ENCODE measurements at regions not wholly inside any gene's neighbourhood (a gene's known extent, or its start where the extent isn't known, plus 50 kb on each side); places are given as distances from the start of the nearest gene placed in this dataset.

DNA sequence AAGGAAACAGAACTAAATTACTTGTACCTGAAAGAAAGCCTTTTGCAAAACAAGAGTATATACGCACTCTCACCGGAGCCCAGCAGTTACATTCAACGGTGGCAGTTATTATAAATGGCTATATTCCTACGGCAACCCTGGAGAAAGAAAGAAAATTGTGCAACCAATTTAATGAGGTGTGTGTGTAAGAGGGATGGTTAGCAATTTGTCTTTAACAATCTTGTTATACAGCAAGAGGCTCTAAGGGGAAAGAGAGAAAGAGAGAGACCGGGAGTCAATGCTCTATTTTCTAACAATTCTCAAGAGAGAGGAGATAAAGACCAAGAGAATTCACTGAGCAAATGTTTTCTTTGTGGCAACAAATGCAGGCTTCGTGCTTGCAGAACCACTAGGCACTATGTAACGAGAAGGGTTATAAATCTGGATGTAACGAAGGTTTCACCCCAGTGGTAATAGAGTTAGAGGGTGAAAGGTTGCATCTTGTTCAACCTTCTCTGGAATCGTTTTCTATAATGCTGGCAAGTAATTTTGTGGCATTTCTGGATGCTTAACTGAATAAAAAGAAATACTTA, 359.1 kb upstream of the SPRED2 start:
- H2AK9ac ChIP-seq (replicated peaks; ENCODE audit: low read depth, low read length, poor library complexity) = no peak overlapping the region
- H3K18ac ChIP-seq (ENCODE audit: low read depth, low read length) = no peak overlapping the region
- no peak overlapping the region for H2AFZ ChIP-seq (replicated peaks; ENCODE audit: low read length, poor library complexity)
- intact Hi-C loops (cut with micrococcal nuclease) = no loop called here
- H3K4ac ChIP-seq (ENCODE audit: low read depth, low read length) = no peak overlapping the region
- no peak overlapping the region for H3K4me2 ChIP-seq (ENCODE audit: low read depth, low read length)
- no peak overlapping the region for H3K56ac ChIP-seq (ENCODE audit: extremely low read depth, insufficient read depth, low read length)
- no peak overlapping the region for H3K14ac ChIP-seq (replicated peaks; ENCODE audit: low read depth, low read length)
- H3K9me1 ChIP-seq (ENCODE audit: insufficient read depth, low read length) = no peaks in the 10 kb centered on the region
- no peak overlapping the region for H4K8ac ChIP-seq (ENCODE audit: low read depth in 2 of 2, low read length in 2 of 2)
- dilution Hi-C loops (cut with HindIII; ENCODE audit: low sequenced_read_pairs, unreplicated experiment) = no loop called here
- no peak overlapping the region for H3K9ac ChIP-seq (ENCODE audit: low read depth, low read length)
- H2BK120ac ChIP-seq (ENCODE audit: low read depth, low read length) = no peak overlapping the region
- H3K36me3 ChIP-seq (ENCODE audit: control insufficient read depth, insufficient read depth, low read length) = no peaks in the 10 kb centered on the region
- no peak overlapping the region for H2BK20ac ChIP-seq (ENCODE audit: low read depth, low read length)
- 7% methylated on average over 3 of the region's 9 CpGs; no CpG with 5 or more reads in 1 of the 2 experiments for WGBS, 2 experiments (ENCODE audit: extremely low coverage in 2 of 2, insufficient read length in 1 of 2)
- no peak overlapping the region for H3K27ac ChIP-seq (ENCODE audit: insufficient read depth, low read length)
- no peaks in the 10 kb centered on the region; the same call in none of the 2 replicates for H3K27me3 ChIP-seq (ENCODE audit: control insufficient read depth, insufficient read depth, low read length)
- no peak overlapping the region for H2BK15ac ChIP-seq (ENCODE audit: low read depth, low read length)
- TF ChIP-seq BHLHE40 (IDR thresholded peaks at IDR 0.05; ENCODE audit: low read depth, low read length) = no peak
- no peak for TF ChIP-seq CHD1 (IDR thresholded peaks at IDR 0.05; ENCODE audit: low read depth, low read length)
- TF ChIP-seq, protein P1, sequence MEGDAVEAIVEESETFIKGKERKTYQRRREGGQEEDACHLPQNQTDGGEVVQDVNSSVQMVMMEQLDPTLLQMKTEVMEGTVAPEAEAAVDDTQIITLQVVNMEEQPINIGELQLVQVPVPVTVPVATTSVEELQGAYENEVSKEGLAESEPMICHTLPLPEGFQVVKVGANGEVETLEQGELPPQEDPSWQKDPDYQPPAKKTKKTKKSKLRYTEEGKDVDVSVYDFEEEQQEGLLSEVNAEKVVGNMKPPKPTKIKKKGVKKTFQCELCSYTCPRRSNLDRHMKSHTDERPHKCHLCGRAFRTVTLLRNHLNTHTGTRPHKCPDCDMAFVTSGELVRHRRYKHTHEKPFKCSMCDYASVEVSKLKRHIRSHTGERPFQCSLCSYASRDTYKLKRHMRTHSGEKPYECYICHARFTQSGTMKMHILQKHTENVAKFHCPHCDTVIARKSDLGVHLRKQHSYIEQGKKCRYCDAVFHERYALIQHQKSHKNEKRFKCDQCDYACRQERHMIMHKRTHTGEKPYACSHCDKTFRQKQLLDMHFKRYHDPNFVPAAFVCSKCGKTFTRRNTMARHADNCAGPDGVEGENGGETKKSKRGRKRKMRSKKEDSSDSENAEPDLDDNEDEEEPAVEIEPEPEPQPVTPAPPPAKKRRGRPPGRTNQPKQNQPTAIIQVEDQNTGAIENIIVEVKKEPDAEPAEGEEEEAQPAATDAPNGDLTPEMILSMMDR (conservative IDR thresholded peaks at IDR 0.05; ENCODE audit: low read depth, low read length) = no peak
- TF ChIP-seq RCOR1 (IDR thresholded peaks at IDR 0.05; ENCODE audit: insufficient replicate concordance, low read length) = no peak
- TF ChIP-seq CEBPB (IDR thresholded peaks at IDR 0.05; ENCODE audit: low read depth, low read length) = no peak
- TF ChIP-seq RAD21 (IDR thresholded peaks at IDR 0.05; ENCODE audit: low read length) = no peak
- TF ChIP-seq RFX5 (IDR thresholded peaks at IDR 0.05; ENCODE audit: low read depth, low read length) = no peak
- TF ChIP-seq MAZ (IDR thresholded peaks at IDR 0.05; ENCODE audit: borderline replicate concordance, low read depth, low read length) = no peak
- TF ChIP-seq MXI1 (IDR thresholded peaks at IDR 0.05; ENCODE audit: borderline replicate concordance, low read depth, low read length) = no peak
- TF ChIP-seq NFE2L2 (IDR thresholded peaks at IDR 0.05; ENCODE audit: low read depth, low read length) = no peak
- TF ChIP-seq, protein P2, sequence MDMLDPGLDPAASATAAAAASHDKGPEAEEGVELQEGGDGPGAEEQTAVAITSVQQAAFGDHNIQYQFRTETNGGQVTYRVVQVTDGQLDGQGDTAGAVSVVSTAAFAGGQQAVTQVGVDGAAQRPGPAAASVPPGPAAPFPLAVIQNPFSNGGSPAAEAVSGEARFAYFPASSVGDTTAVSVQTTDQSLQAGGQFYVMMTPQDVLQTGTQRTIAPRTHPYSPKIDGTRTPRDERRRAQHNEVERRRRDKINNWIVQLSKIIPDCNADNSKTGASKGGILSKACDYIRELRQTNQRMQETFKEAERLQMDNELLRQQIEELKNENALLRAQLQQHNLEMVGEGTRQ (IDR thresholded peaks at IDR 0.05; ENCODE audit: low read depth, low read length) = no peak
- TF ChIP-seq MAFK (IDR thresholded peaks at IDR 0.05; ENCODE audit: low read depth, low read length) = no peak
- no peak for TF ChIP-seq SMC3 (IDR thresholded peaks at IDR 0.05; ENCODE audit: low read depth, low read length)
- TF ChIP-seq, protein P3, sequence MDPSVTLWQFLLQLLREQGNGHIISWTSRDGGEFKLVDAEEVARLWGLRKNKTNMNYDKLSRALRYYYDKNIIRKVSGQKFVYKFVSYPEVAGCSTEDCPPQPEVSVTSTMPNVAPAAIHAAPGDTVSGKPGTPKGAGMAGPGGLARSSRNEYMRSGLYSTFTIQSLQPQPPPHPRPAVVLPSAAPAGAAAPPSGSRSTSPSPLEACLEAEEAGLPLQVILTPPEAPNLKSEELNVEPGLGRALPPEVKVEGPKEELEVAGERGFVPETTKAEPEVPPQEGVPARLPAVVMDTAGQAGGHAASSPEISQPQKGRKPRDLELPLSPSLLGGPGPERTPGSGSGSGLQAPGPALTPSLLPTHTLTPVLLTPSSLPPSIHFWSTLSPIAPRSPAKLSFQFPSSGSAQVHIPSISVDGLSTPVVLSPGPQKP (IDR thresholded peaks at IDR 0.05; ENCODE audit: borderline replicate concordance, low read depth, low read length) = no peak
- no peak for TF ChIP-seq FOS (IDR thresholded peaks at IDR 0.05; ENCODE audit: low read depth, low read length)
- no peak for TF ChIP-seq POLR2A (IDR thresholded peaks at IDR 0.05; ENCODE audit: low read depth, low read length)
- in situ Hi-C loops (cut with MboI; ENCODE audit: low sequenced_read_pairs) = no loop called here
- ChIA-PET POLR2A (ENCODE audit: unreplicated experiment) (no interaction called here), CTCF (no interaction called here)
- H4K91ac ChIP-seq (ENCODE audit: insufficient read depth, low read depth, low read length) = no peak overlapping the region
- no peak overlapping the region for H3K23ac ChIP-seq (ENCODE audit: low read depth, low read length)
- H3K4me3 ChIP-seq (ENCODE audit: insufficient read depth, low read depth, low read length) = no peak overlapping the region
- no peaks in the 10 kb centered on the region for H4K20me1 ChIP-seq (ENCODE audit: insufficient read depth, low read length)
- H3K4me1 ChIP-seq (ENCODE audit: control insufficient read depth, insufficient read depth, low read length) = no peaks in the 10 kb centered on the region
- no peak overlapping the region for H2BK5ac ChIP-seq (ENCODE audit: low read depth, low read length, poor library complexity, severe bottlenecking)
- no peaks in the 10 kb centered on the region for H3K79me1 ChIP-seq (ENCODE audit: low read depth in 1 of 2, low read length in 2 of 2)
- DNase-seq = no peak
- no TSS peak for BruUV-seq (replicated peaks)
- no peak for ATAC-seq (ENCODE audit: low read depth)
- no peaks in the 10 kb centered on the region for H3K9me3 ChIP-seq (ENCODE audit: control insufficient read depth, insufficient read depth, low read length)
- no peak overlapping the region for H4K5ac ChIP-seq (ENCODE audit: low read depth, low read length)
- no peak overlapping the region for H2AK5ac ChIP-seq (ENCODE audit: low read depth, low read length)

Data from IMR-90 (cell line).